NT2/D1 (cell line): ENCODE measurements at regions not wholly inside any gene's neighbourhood (a gene's known extent, or its start where the extent isn't known, plus 50 kb on each side); places are given as distances from the start of the nearest gene placed in this dataset.

Source experiments
- DNase-seq: peaks from one replicate; pipeline ENCODE4 v3.0.0-alpha.2; 2011; ENCODE audit warnings: low read depth, low spot score
- H3K27me3 ChIP-seq: 2 replicates; pipeline ENCODE4 v1.6.0; 2011; ENCODE audit warnings: mild to moderate bottlenecking; ENCODE audit not compliant: insufficient read length, insufficient read depth
- H3K36me3 ChIP-seq: 2 replicates; pipeline ENCODE4 v1.6.1; 2011; ENCODE audit warnings: mild to moderate bottlenecking, low read length, mixed read lengths; ENCODE audit not compliant: insufficient read depth, insufficient read length
- H3K4me1 ChIP-seq: 2 replicates; pipeline ENCODE4 v1.5.1; 2011; ENCODE audit not compliant: insufficient read depth, insufficient read length
- H3K4me3 ChIP-seq: 2 replicates; pipeline ENCODE4 v1.5.1; 2011; ENCODE audit warnings: low read depth; ENCODE audit not compliant: insufficient read length
- H3K9ac ChIP-seq: 2 replicates; pipeline ENCODE4 v1.6.0; 2011; ENCODE audit warnings: low read depth; ENCODE audit not compliant: insufficient read length
- H3K9me3 ChIP-seq: 2 replicates; pipeline ENCODE4 v1.5.1; 2011; ENCODE audit warnings: mild to moderate bottlenecking, low read length; ENCODE audit not compliant: insufficient read depth
- SUZ12 ChIP-seq: IDR thresholded peaks from 2 replicates; pipeline ENCODE4 v1.6.1; 2011; ENCODE audit not compliant: insufficient read length, insufficient read depth; ENCODE audit errors: extremely low read depth
- YY1 ChIP-seq: IDR thresholded peaks from 2 replicates; pipeline ENCODE4 v1.6.1; 2011; ENCODE audit not compliant: insufficient read length, insufficient read depth
- ZNF274 ChIP-seq: IDR thresholded peaks from 2 replicates; pipeline ENCODE4 v1.6.1; 2011; ENCODE audit warnings: mild to moderate bottlenecking, low read depth, low read length

DNA sequence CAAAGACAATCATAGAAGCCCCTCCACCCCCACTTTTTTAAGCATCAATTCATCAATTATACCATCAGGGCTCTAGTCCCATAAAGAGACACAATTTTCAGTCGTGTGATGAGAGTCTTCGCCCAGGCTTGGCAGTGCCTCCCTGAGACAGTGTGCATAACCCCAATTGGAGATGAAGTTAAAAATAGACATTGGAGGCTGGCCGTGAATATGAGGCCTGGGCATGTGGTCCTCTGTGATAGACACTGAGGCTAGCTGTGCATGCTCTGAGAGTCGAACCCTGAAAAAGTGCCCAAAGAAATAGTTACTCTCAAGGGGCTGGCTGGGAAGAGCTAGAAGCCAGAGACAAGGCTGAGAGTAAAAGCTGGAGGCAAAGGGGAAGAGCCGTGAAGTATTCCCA lies 248.6 kb upstream of the NR4A3 start:
- Histone ChIP-seq H3K27me3 (no peaks in the 10 kb centered on the region), H3K9ac (no peak overlapping the region), H3K4me3 (no peak overlapping the region), H3K36me3 (no peaks in the 10 kb centered on the region), H3K9me3 (no peaks in the 10 kb centered on the region), H3K4me1 (no peaks in the 10 kb centered on the region)
- DNase-seq, result no peak
- TF ChIP-seq ZNF274 (no peak), YY1 (no peak), SUZ12 (no peak)

DNA sequence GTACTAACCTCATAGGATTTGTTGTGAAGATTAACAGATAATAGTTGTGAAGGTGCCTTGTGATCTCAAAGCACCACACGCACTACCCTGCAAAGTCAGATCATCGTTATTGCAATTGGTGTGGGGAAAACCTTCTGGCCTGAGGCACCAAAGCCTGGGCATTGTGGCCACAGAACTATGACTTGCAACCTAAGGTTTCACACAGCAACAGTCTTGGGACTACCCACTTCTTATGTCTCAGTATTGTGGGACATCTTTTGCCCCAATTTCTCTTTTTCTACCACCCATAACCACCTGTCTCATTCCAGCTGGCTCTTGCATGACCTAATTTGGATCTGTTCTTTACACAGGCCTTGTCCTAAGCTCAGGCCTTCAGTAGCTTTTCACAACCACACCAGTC lies 247.8 kb upstream of the NR4A3 start:
- no peak for TF ChIP-seq ZNF274
- TF ChIP-seq YY1, result no peak
- TF ChIP-seq SUZ12, result no peak
- Histone ChIP-seq H3K9me3 (no peaks in the 10 kb centered on the region), H3K36me3 (no peaks in the 10 kb centered on the region), H3K4me1 (no peaks in the 10 kb centered on the region), H3K27me3 (no peaks in the 10 kb centered on the region), H3K4me3 (no peak overlapping the region), H3K9ac (no peak overlapping the region)
- DNase-seq, result no peak

DNA sequence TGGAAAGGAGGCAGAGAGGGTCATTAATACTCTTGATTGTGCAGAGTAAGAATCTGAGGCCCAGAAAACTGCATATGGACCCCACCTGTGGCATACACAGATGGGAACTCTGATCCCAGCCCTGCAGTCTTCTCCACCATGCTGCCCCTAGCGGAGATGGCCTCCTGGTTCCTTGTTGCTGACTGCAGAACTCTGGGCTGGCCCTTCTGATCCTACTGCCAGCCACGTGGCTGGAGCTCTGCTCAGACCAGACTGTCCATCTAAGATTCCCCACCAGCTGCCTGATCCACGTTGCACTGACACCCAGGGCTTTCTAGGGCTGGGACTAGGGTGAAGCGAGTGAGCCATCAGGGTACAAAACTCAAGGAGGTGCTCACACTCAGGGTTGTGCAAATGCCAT lies 245.7 kb upstream of the NR4A3 start:
- Histone ChIP-seq H3K9me3 (no peaks in the 10 kb centered on the region), H3K27me3 (no peaks in the 10 kb centered on the region), H3K4me1 (no peaks in the 10 kb centered on the region), H3K36me3 (no peaks in the 10 kb centered on the region), H3K9ac (no peak overlapping the region), H3K4me3 (no peak overlapping the region)
- no peak for TF ChIP-seq SUZ12
- no peak for TF ChIP-seq ZNF274
- TF ChIP-seq YY1, result no peak
- no peak for DNase-seq

DNA sequence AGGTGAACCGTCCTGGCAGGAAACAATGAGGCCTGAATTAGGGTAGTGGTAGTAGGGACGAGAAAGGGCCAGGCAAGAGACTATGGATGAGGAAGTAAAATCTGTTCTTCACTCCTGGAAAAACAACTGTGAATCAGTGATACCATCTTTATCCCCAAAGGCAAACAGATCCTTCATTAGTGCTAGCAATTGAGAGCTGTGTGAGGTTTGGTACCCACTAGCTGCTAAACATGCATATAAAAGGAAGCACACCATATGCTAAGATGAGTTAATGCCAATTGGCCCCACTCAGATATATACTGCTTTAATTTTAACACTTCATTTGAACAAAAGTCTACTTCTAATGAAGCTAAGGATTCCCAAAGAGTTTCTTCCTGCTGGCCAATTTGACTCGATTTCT lies 244.8 kb upstream of the NR4A3 start:
- H3K4me3 ChIP-seq, result no peak overlapping the region
- no peaks in the 10 kb centered on the region for H3K9me3 ChIP-seq
- DNase-seq, result no peak
- no peaks in the 10 kb centered on the region for H3K36me3 ChIP-seq
- no peak overlapping the region for H3K9ac ChIP-seq
- H3K27me3 ChIP-seq, result no peaks in the 10 kb centered on the region
- TF ChIP-seq SUZ12 (no peak), YY1 (no peak), ZNF274 (no peak)
- no peaks in the 10 kb centered on the region for H3K4me1 ChIP-seq

DNA sequence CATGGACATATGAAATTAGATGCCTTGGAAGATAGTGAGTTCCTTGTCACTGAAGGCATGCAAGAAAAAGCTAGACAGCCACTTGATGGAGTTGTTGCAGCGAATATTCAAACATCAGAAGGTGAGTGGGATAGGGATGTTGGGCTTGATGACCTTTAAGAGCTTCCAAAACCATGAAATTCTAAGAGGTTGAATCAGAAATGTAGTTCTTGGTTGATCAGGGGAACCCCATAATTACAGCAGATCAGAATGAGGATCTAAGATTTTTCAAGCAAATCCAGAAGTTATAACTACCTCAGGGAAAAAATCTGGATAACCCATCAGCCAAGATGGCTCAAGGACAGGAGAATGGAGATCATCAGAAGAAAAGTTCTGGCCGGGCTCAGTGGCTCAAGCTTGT lies 244.3 kb upstream of the NR4A3 start:
- TF ChIP-seq ZNF274 (no peak), SUZ12 (no peak), YY1 (no peak)
- H3K9ac ChIP-seq, result no peak overlapping the region
- DNase-seq, result no peak
- H3K36me3 ChIP-seq, result no peaks in the 10 kb centered on the region
- no peaks in the 10 kb centered on the region for H3K27me3 ChIP-seq
- no peaks in the 10 kb centered on the region for H3K4me1 ChIP-seq
- no peaks in the 10 kb centered on the region for H3K9me3 ChIP-seq
- H3K4me3 ChIP-seq, result no peak overlapping the region

DNA sequence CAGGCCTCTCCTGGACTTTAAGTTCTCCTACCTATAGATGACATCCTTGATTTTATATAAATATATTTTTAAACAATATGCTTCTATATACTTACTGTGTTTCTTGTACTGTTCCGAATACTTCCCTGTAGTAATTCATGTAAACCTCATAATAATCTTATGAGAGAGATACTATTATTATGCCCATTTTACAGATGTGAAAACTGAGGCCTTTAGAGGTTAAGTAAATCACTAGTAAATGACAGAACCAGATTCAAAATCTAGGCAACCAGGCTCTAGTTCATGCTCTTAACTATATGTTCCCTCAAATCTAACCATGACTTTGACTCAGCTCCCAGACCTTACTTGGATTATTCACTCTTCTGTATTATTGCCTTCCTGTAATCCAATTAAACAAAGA lies 243.0 kb upstream of the NR4A3 start:
- Histone ChIP-seq H3K4me1 (no peaks in the 10 kb centered on the region), H3K36me3 (no peaks in the 10 kb centered on the region), H3K9me3 (no peaks in the 10 kb centered on the region; the same call in 1 of the 2 replicates), H3K9ac (no peak overlapping the region), H3K27me3 (no peaks in the 10 kb centered on the region), H3K4me3 (no peak overlapping the region)
- TF ChIP-seq SUZ12 (no peak), ZNF274 (no peak), YY1 (no peak)
- no peak for DNase-seq

DNA sequence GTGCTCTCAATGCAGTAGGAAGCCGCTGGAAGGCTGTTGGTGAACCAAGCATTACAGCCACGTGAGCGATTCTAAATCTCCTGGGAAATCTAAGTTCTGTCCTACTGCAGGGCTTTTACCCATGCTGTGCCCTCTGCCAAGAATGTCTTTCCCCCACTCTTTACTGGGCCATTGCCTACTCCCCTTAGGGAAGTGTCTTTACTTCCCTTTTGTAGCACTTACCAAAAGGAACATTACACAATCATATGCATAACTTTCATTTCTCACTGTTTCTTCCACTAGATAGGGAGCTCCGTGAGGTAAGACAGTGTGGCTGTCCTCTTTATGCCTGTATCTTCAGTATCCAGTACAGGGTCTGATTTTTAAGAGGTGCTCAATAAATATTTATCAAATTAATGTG lies 241.7 kb upstream of the NR4A3 start:
- H3K9ac ChIP-seq, result no peak overlapping the region

DNA sequence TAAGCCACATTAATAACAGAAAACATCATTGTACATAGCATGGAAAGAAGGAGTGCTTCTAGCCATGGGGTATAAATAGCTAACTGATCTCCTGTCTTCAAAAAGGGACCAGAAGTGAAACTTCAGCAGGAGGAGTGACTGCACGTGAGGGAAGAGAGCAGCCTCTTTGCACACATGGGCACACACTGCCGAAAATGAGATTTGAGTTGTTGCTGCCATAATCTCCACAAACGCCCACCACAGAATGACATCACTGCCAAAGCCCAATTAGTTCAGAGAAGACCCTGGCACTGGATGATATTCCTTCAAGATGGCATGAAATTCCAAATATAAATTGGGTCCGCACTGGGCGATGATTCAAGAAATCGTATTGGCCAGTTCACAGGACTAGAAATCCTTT lies 238.9 kb upstream of the NR4A3 start:
- Histone ChIP-seq H3K4me3 (no peak overlapping the region), H3K9me3 (no peaks in the 10 kb centered on the region; the same call in 1 of the 2 replicates), H3K9ac (no peak overlapping the region), H3K4me1 (no peaks in the 10 kb centered on the region), H3K27me3 (no peaks in the 10 kb centered on the region), H3K36me3 (no peaks in the 10 kb centered on the region)
- TF ChIP-seq YY1 (no peak), SUZ12 (no peak), ZNF274 (no peak)
- DNase-seq, result no peak

More for the DNA sequence above, 241.7 kb upstream of the NR4A3 start:
- Histone ChIP-seq H3K27me3 (no peaks in the 10 kb centered on the region), H3K36me3 (no peaks in the 10 kb centered on the region), H3K4me3 (no peak overlapping the region), H3K4me1 (no peaks in the 10 kb centered on the region), H3K9me3 (no peaks in the 10 kb centered on the region; the same call in 1 of the 2 replicates)
- TF ChIP-seq ZNF274, result no peak
- TF ChIP-seq SUZ12, result no peak
- TF ChIP-seq YY1, result no peak
- no peak for DNase-seq
